SK-N-SH (cell line): ENCODE measurements at regions not wholly inside any gene's neighbourhood (a gene's known extent, or its start where the extent isn't known, plus 50 kb on each side); places are given as distances from the start of the nearest gene placed in this dataset.

Experiments used
- CTCF ChIA-PET: fragments of 300-600, 350-600 bp; formaldehyde crosslinking; extraction: SDS; loops from one replicate; lab custom pipeline; 2021; lab: Yijun Ruan, JAX
- POLR2A ChIA-PET: fragments of 350-600 bp; sonication (Branson Sonifier 250); formaldehyde crosslinking; extraction: SDS; loops from one replicate; lab custom pipeline; 2020; ENCODE audit warnings: antibody characterized with exemption, inconsistent platforms; lab: Yijun Ruan, JAX
- DNase-seq: peaks from one replicate; pipeline ENCODE4 v3.0.0; 2012
- H2AFZ ChIP-seq: fragments of 200-600 bp; sonication (generic); 2 replicates; pipeline ENCODE4 v1.8.1; 2016; ENCODE audit warnings: antibody characterized with exemption, mild to moderate bottlenecking, low read depth
- H3F3A ChIP-seq: fragments of 200-600 bp; sonication (generic); replicated peaks from 2 replicates; pipeline ENCODE3; 2016; ENCODE audit warnings: antibody characterized with exemption, mild to moderate bottlenecking; ENCODE audit not compliant: insufficient read depth
- H3K27ac ChIP-seq, 2 experiments: fragments of 200-500 bp in 1 of 2; fragments of 200-600 bp in 1 of 2; sonication (Bioruptor generic) in 1 of 2; sonication (generic), shearing (Covaris generic) in 1 of 2; 2 replicates each; pipeline versions ENCODE4 v1.5.1 to v1.6.1; 2014 to 2016; ENCODE audit warnings: low read depth in 2 of 2, inconsistent platforms in 1 of 2, low read length in 1 of 2, mild to moderate bottlenecking in 1 of 2, mixed read lengths in 1 of 2
- H3K27me3 ChIP-seq: fragments of 200-600 bp; sonication (generic), shearing (Covaris generic); 2 replicates; pipeline ENCODE4 v1.6.1; 2016; ENCODE audit warnings: mixed run types; ENCODE audit not compliant: insufficient read depth
- H3K36me3 ChIP-seq, 2 experiments: fragments of 200-500 bp in 1 of 2; fragments of 200-600 bp in 1 of 2; sonication (Bioruptor generic) in 1 of 2; sonication (generic) in 1 of 2; replicated peaks in 1 of 2; 2 replicates each; pipeline versions ENCODE3 to v1.5.1; 2014 to 2016; ENCODE audit warnings: low read length in 1 of 2, mild to moderate bottlenecking in 1 of 2; ENCODE audit not compliant: insufficient read depth in 2 of 2, control insufficient read depth in 1 of 2
- H3K4me1 ChIP-seq, 2 experiments: fragments of 200-500 bp in 1 of 2; fragments of 200-600 bp in 1 of 2; sonication (Bioruptor generic) in 1 of 2; sonication (generic), shearing (Covaris generic) in 1 of 2; 2 replicates each; pipeline versions ENCODE4 v1.5.1 to v1.6.1; 2014 to 2016; ENCODE audit warnings: low read depth in 1 of 2, low read length in 1 of 2, mixed run types in 1 of 2; ENCODE audit not compliant: insufficient read depth in 2 of 2, control insufficient read depth in 1 of 2
- H3K4me2 ChIP-seq: fragments of 200-600 bp; sonication (generic), shearing (Covaris generic); 2 replicates; pipeline ENCODE4 v1.6.1; 2017; ENCODE audit warnings: mixed run types
- H3K4me3 ChIP-seq, 2 experiments: fragments of 200-500 bp in 1 of 2; fragments of 200-600 bp in 1 of 2; sonication (Bioruptor generic) in 1 of 2; sonication (generic), shearing (Covaris generic) in 1 of 2; 2 replicates each; pipeline versions ENCODE4 v1.5.1 to v1.8.1; 2014 to 2016; ENCODE audit warnings: low read depth in 2 of 2, inconsistent platforms in 1 of 2, low read length in 1 of 2, mild to moderate bottlenecking in 1 of 2, mixed read lengths in 1 of 2, moderate library complexity in 1 of 2
- H3K79me2 ChIP-seq: fragments of 200-600 bp; sonication (generic); 2 replicates; pipeline ENCODE4 v1.8.1; 2017; ENCODE audit warnings: mild to moderate bottlenecking; ENCODE audit not compliant: insufficient read depth
- H3K9ac ChIP-seq: fragments of 200-600 bp; sonication (generic); 2 replicates; pipeline ENCODE4 v1.6.1; 2017; ENCODE audit warnings: mixed run types
- H3K9me2 ChIP-seq: fragments of 200-600 bp; sonication (generic); 2 replicates; pipeline ENCODE4 v1.6.1; 2017; ENCODE audit warnings: mixed run types
- H3K9me3 ChIP-seq: fragments of 200-600 bp; sonication (generic); 2 replicates; pipeline ENCODE4 v1.6.1; 2017; ENCODE audit warnings: mixed run types, mild to moderate bottlenecking, moderate library complexity
- H4K20me1 ChIP-seq: fragments of 200-600 bp; sonication (generic); 2 replicates; pipeline ENCODE4 v1.6.1; 2017; ENCODE audit warnings: mild to moderate bottlenecking, mixed run types; ENCODE audit not compliant: insufficient read depth
- CHD2 ChIP-seq: fragments of 150-350 bp; IDR thresholded peaks from 2 replicates; pipeline ENCODE4 v1.6.1; 2018; ENCODE audit warnings: low read length; ENCODE audit not compliant: partially characterized antibody
- ELF1 ChIP-seq: IDR thresholded peaks from 2 replicates; pipeline ENCODE4 v1.4.0; 2012
- FOSL2 ChIP-seq: IDR thresholded peaks from 2 replicates; pipeline ENCODE4 v1.4.0; 2012; ENCODE audit warnings: low read depth, mild to moderate bottlenecking, moderate library complexity, borderline replicate concordance
- FOXJ3 ChIP-seq: sonication (generic); formaldehyde crosslinking; IDR thresholded peaks from 2 replicates; pipeline ENCODE4 v1.5.1; 2020; ENCODE audit warnings: mild to moderate bottlenecking, missing genetic modification reagents
- FOXM1 ChIP-seq: IDR thresholded peaks from 2 replicates; pipeline ENCODE4 v1.4.0; 2012; ENCODE audit warnings: low read depth, mild to moderate bottlenecking
- GATA2 ChIP-seq: sonication (generic); formaldehyde crosslinking; IDR thresholded peaks from 2 replicates; pipeline ENCODE4 v1.5.0; 2020; ENCODE audit warnings: mild to moderate bottlenecking, missing genetic modification reagents
- MXI1 ChIP-seq: IDR thresholded peaks from 2 replicates; pipeline ENCODE4 v1.6.1; 2012; ENCODE audit warnings: mild to moderate bottlenecking, low read depth, low read length, improper control_type of control experiment
- NFIC ChIP-seq: IDR thresholded peaks from 2 replicates; pipeline ENCODE4 v1.4.0; 2012; ENCODE audit warnings: borderline replicate concordance
- NRF1 ChIP-seq: IDR thresholded peaks from 2 replicates; pipeline ENCODE4 v1.6.1; 2012; ENCODE audit warnings: low read depth, mild to moderate bottlenecking, low read length
- POLR2AphosphoS5 ChIP-seq: IDR thresholded peaks from 2 replicates; pipeline ENCODE4 v1.6.1; 2012; ENCODE audit warnings: low read depth, low read length
- RAD21 ChIP-seq: IDR thresholded peaks from 2 replicates; pipeline ENCODE4 v1.6.1; 2012; ENCODE audit warnings: mild to moderate bottlenecking, low read length
- RCOR1 ChIP-seq: fragments of 150-350 bp; IDR thresholded peaks from 2 replicates; pipeline ENCODE4 v1.6.1; 2017; ENCODE audit warnings: antibody characterized with exemption, low read length
- RFX5 ChIP-seq: IDR thresholded peaks from 2 replicates; pipeline ENCODE4 v1.6.1; 2012; ENCODE audit warnings: mild to moderate bottlenecking, improper control_type of control experiment, low read length
- RXRA ChIP-seq: IDR thresholded peaks from 2 replicates; pipeline ENCODE4 v1.4.0; 2012; ENCODE audit warnings: low read depth, mild to moderate bottlenecking, borderline replicate concordance
- SIN3A ChIP-seq: IDR thresholded peaks from 2 replicates; pipeline ENCODE4 v1.6.1; 2012; ENCODE audit warnings: low read depth, mild to moderate bottlenecking, low read length, moderate library complexity, borderline replicate concordance
- SMC3 ChIP-seq: IDR thresholded peaks from 2 replicates; pipeline ENCODE4 v1.6.1; 2012; ENCODE audit warnings: low read depth, low read length, improper control_type of control experiment
- TCF12 ChIP-seq: IDR thresholded peaks from 2 replicates; pipeline ENCODE4 v1.4.0; 2012
- YY1 ChIP-seq: IDR thresholded peaks from 2 replicates; pipeline ENCODE4 v1.4.0; 2012; ENCODE audit warnings: low read depth, mild to moderate bottlenecking
- WGBS: methylation state at CpG from one replicate; pipeline ENCODE4 v1.1.6; 2017; ENCODE audit warnings: low lambda C conversion rate; 5-methylcytosine and 5-hydroxymethylcytosine counted together
- TF ChIP-seq, protein P1 (sequence below): IDR thresholded peaks from 2 replicates; pipeline ENCODE4 v1.4.0; 2012; ENCODE audit warnings: low read depth
- TF ChIP-seq, protein P2 (sequence below): fragments of 150-350 bp; IDR thresholded peaks from 2 replicates; pipeline ENCODE4 v1.6.1; 2017; ENCODE audit warnings: antibody characterized with exemption, low read length, low read depth, borderline replicate concordance
- TF ChIP-seq, protein P3 (sequence below): IDR thresholded peaks from 2 replicates; pipeline ENCODE4 v1.6.1; 2012; ENCODE audit warnings: mild to moderate bottlenecking, low read depth, low read length, moderate library complexity

DNA sequence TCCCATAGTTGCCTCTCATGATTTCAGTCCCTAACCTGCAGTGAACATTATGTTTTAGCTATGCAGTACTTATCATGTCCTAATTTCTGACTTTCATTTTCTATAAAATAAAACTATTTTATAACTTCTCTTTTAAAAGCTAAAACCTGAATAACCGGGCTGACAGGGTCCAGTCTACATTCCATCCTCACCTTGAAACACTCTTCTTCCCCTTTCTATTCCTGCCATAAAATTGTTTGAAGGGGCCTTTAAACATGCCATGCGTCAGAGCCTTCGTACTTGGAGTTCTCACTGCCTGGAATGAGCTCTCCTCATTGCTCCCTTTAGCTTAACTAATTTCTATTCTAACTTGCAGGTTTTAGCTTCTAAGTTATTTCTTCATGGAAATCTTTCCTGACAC, 143.0 kb upstream of the PRLR start:
- Histone ChIP-seq H4K20me1 (no peaks in the 10 kb centered on the region), H3K27ac (no peak overlapping the region)

DNA sequence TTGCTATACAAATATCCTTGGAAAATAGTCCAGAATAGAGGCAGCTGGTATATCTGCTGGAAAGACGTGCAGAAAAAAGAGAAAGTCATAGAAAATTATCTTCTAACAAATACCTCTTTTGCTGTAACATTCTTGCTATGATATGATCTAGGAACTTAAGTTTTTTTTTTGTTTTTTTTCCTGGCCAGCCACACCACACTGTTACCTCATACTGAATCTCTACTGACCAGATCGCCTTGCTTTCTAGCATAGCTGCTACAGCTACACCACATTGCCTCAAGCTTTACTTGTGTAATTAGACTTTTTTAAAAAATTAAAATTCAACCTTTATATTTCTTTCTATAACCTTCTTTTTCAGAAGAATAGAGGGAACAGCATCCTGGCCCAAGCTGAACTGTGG, 142.2 kb upstream of the PRLR start:
- Histone ChIP-seq H2AFZ (no peak overlapping the region), H3K9me3 (no peaks in the 10 kb centered on the region), H3K4me3 (no peak overlapping the region), H3K27ac (no peak overlapping the region), H3K9me2 (no peaks in the 10 kb centered on the region), H3K27me3 (no peaks in the 10 kb centered on the region), H3K79me2 (no peaks in the 10 kb centered on the region), H3K36me3 (no peaks in the 10 kb centered on the region), H3K4me2 (no peak overlapping the region), H3F3A (no peaks in the 10 kb centered on the region), H3K9ac (no peak overlapping the region), H3K4me1 (peaks cover 0 to 18% of the 10 kb centered on the region in 2 experiments; a peak in 2 of 4 replicates), H4K20me1 (no peaks in the 10 kb centered on the region)
- no peak for DNase-seq
- TF ChIP-seq POLR2AphosphoS5 (no peak), RCOR1 (no peak), SIN3A (no peak), FOXJ3 (no peak), GATA2 (CRISPR knock-in tag) (no peak), SMC3 (no peak), FOXM1 (no peak)
- TF ChIP-seq, protein P1, sequence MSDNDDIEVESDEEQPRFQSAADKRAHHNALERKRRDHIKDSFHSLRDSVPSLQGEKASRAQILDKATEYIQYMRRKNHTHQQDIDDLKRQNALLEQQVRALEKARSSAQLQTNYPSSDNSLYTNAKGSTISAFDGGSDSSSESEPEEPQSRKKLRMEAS: no peak
- ChIA-PET POLR2A (no interaction called here), CTCF (interaction anchor here (1.2 kb wide), 1 partner anchor 33 kb away, joined by 5 read pairs; no protein-coding TSS in a partner anchor)
- 23% methylated on average over 2 of the region's 2 CpGs for WGBS

More for the DNA sequence above, 143.0 kb upstream of the PRLR start:
- ChIA-PET CTCF (interaction anchor here (0.6 to 1.5 kb wide), 3 partner anchors 9 to 123 kb away, joined by 3 read pairs; no protein-coding TSS in a partner anchor), POLR2A (no interaction called here)
- no peaks in the 10 kb centered on the region for H3K36me3 ChIP-seq
- H3F3A ChIP-seq: no peaks in the 10 kb centered on the region
- WGBS: 38% methylated on average over 3 of the region's 3 CpGs
- H3K27me3 ChIP-seq: no peaks in the 10 kb centered on the region
- no peak overlapping the region for H2AFZ ChIP-seq
- H3K4me2 ChIP-seq: no peak overlapping the region
- H3K9me2 ChIP-seq: no peaks in the 10 kb centered on the region
- TF ChIP-seq NRF1: no peak
- TF ChIP-seq FOSL2: no peak
- no peak for TF ChIP-seq YY1
- TF ChIP-seq MXI1: no peak
- no peak for TF ChIP-seq SIN3A
- TF ChIP-seq RFX5: no peak
- no peak for TF ChIP-seq CHD2
- TF ChIP-seq, protein P2, sequence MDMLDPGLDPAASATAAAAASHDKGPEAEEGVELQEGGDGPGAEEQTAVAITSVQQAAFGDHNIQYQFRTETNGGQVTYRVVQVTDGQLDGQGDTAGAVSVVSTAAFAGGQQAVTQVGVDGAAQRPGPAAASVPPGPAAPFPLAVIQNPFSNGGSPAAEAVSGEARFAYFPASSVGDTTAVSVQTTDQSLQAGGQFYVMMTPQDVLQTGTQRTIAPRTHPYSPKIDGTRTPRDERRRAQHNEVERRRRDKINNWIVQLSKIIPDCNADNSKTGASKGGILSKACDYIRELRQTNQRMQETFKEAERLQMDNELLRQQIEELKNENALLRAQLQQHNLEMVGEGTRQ: no peak
- TF ChIP-seq, protein P3, sequence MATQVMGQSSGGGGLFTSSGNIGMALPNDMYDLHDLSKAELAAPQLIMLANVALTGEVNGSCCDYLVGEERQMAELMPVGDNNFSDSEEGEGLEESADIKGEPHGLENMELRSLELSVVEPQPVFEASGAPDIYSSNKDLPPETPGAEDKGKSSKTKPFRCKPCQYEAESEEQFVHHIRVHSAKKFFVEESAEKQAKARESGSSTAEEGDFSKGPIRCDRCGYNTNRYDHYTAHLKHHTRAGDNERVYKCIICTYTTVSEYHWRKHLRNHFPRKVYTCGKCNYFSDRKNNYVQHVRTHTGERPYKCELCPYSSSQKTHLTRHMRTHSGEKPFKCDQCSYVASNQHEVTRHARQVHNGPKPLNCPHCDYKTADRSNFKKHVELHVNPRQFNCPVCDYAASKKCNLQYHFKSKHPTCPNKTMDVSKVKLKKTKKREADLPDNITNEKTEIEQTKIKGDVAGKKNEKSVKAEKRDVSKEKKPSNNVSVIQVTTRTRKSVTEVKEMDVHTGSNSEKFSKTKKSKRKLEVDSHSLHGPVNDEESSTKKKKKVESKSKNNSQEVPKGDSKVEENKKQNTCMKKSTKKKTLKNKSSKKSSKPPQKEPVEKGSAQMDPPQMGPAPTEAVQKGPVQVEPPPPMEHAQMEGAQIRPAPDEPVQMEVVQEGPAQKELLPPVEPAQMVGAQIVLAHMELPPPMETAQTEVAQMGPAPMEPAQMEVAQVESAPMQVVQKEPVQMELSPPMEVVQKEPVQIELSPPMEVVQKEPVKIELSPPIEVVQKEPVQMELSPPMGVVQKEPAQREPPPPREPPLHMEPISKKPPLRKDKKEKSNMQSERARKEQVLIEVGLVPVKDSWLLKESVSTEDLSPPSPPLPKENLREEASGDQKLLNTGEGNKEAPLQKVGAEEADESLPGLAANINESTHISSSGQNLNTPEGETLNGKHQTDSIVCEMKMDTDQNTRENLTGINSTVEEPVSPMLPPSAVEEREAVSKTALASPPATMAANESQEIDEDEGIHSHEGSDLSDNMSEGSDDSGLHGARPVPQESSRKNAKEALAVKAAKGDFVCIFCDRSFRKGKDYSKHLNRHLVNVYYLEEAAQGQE: no peak
- no peak for TF ChIP-seq TCF12
- TF ChIP-seq RXRA: no peak
- TF ChIP-seq ELF1: no peak
- no peak for TF ChIP-seq NFIC
- TF ChIP-seq RAD21: no peak
- H3K79me2 ChIP-seq: no peaks in the 10 kb centered on the region
- no peak for DNase-seq
- no peak overlapping the region for H3K9ac ChIP-seq
- no peaks in the 10 kb centered on the region for H3K9me3 ChIP-seq
- H3K4me3 ChIP-seq: no peak overlapping the region
- H3K4me1 ChIP-seq: peaks cover 0 to 18% of the 10 kb centered on the region in 2 experiments; a peak in 2 of 4 replicates
